ENCODE measurements at regions not wholly inside any gene's neighbourhood (a gene's known extent, or its start where the extent isn't known, plus 50 kb on each side); places are given as distances from the start of the nearest gene placed in this dataset.

GRCh38 chr15:96542130-96542770 lies 211.8 kb downstream of the NR2F2 start:
- H3K4me1 ChIP-seq (ENCODE audit: control insufficient read depth, insufficient read depth, low read length) = no peaks in the 10 kb centered on the region
- POLR2A ChIA-PET (ENCODE audit: unreplicated experiment) = no interaction called here
- no peak overlapping the region for H2AK9ac ChIP-seq (replicated peaks; ENCODE audit: low read depth, low read length, poor library complexity)
- no peak overlapping the region for H2BK120ac ChIP-seq (ENCODE audit: low read depth, low read length)
- dilution Hi-C loops (cut with HindIII; ENCODE audit: low sequenced_read_pairs, unreplicated experiment) (no loop called here), intact Hi-C loops (cut with micrococcal nuclease) (loop anchor here (5.0 kb wide), 1 partner anchor 1980 kb away; no protein-coding TSS in a partner anchor), in situ Hi-C loops (cut with MboI; ENCODE audit: low sequenced_read_pairs) (no loop called here)
- H3K14ac ChIP-seq (replicated peaks; ENCODE audit: low read depth, low read length) = no peak overlapping the region
- H3K27ac ChIP-seq (ENCODE audit: insufficient read depth, low read length) = no peak overlapping the region
- CTCF ChIA-PET = interaction anchor here (1.0 kb wide), 1 partner anchor 9 kb away, joined by 4 read pairs; no protein-coding TSS in a partner anchor
- H2BK20ac ChIP-seq (ENCODE audit: low read depth, low read length) = no peak overlapping the region
- H4K20me1 ChIP-seq (ENCODE audit: insufficient read depth, low read length) = no peaks in the 10 kb centered on the region
- no peaks in the 10 kb centered on the region for H3K27me3 ChIP-seq (ENCODE audit: control insufficient read depth, insufficient read depth, low read length)
- no peak overlapping the region for H3K9ac ChIP-seq (ENCODE audit: low read depth, low read length)
- H2AK5ac ChIP-seq (ENCODE audit: low read depth, low read length) = no peak overlapping the region
- H4K8ac ChIP-seq (ENCODE audit: low read depth in 2 of 2, low read length in 2 of 2) = no peak overlapping the region
- BruUV-seq (replicated peaks) = no TSS peak
- no peak overlapping the region for H4K5ac ChIP-seq (ENCODE audit: low read depth, low read length)
- no peak overlapping the region for H3K18ac ChIP-seq (ENCODE audit: low read depth, low read length)
- no peak overlapping the region for H3K4me3 ChIP-seq (ENCODE audit: insufficient read depth, low read depth, low read length)
- no peak overlapping the region for H2BK5ac ChIP-seq (ENCODE audit: low read depth, low read length, poor library complexity, severe bottlenecking)
- H2BK15ac ChIP-seq (ENCODE audit: low read depth, low read length) = no peak overlapping the region
- H3K9me1 ChIP-seq (ENCODE audit: insufficient read depth, low read length) = no peaks in the 10 kb centered on the region
- DNase-seq (no peak), ATAC-seq (ENCODE audit: low read depth) (no peak)
- no peak overlapping the region for H4K91ac ChIP-seq (ENCODE audit: insufficient read depth, low read depth, low read length)
- no peak overlapping the region for H3K4ac ChIP-seq (ENCODE audit: low read depth, low read length)
- H3K4me2 ChIP-seq (ENCODE audit: low read depth, low read length) = no peak overlapping the region
- H3K79me1 ChIP-seq (ENCODE audit: low read depth in 1 of 2, low read length in 2 of 2) = no peaks in the 10 kb centered on the region
- no peaks in the 10 kb centered on the region for H3K36me3 ChIP-seq (ENCODE audit: control insufficient read depth, insufficient read depth, low read length)
- H3K56ac ChIP-seq (ENCODE audit: extremely low read depth, insufficient read depth, low read length) = no peak overlapping the region
- no peak overlapping the region for H3K23ac ChIP-seq (ENCODE audit: low read depth, low read length)
- WGBS, 2 experiments (ENCODE audit: extremely low coverage in 2 of 2, insufficient read length in 1 of 2) = no CpG with 5 or more reads among the region's 4 CpGs
- no peak overlapping the region for H2AFZ ChIP-seq (replicated peaks; ENCODE audit: low read length, poor library complexity)
- TF ChIP-seq RFX5 (IDR thresholded peaks at IDR 0.05; ENCODE audit: low read depth, low read length) (no peak), NFE2L2 (IDR thresholded peaks at IDR 0.05; ENCODE audit: low read depth, low read length) (no peak), RAD21 (IDR thresholded peaks at IDR 0.05; ENCODE audit: low read length) (no peak), FOS (IDR thresholded peaks at IDR 0.05; ENCODE audit: low read depth, low read length) (no peak), RCOR1 (IDR thresholded peaks at IDR 0.05; ENCODE audit: insufficient replicate concordance, low read length) (no peak), ELK1 (IDR thresholded peaks at IDR 0.05; ENCODE audit: borderline replicate concordance, low read depth, low read length) (no peak), CTCF (conservative IDR thresholded peaks at IDR 0.05; ENCODE audit: low read depth, low read length) (no peak), BHLHE40 (IDR thresholded peaks at IDR 0.05; ENCODE audit: low read depth, low read length) (no peak), USF2 (IDR thresholded peaks at IDR 0.05; ENCODE audit: low read depth, low read length) (no peak), MAFK (IDR thresholded peaks at IDR 0.05; ENCODE audit: low read depth, low read length) (no peak), MAZ (IDR thresholded peaks at IDR 0.05; ENCODE audit: borderline replicate concordance, low read depth, low read length) (no peak), CHD1 (IDR thresholded peaks at IDR 0.05; ENCODE audit: low read depth, low read length) (no peak), SMC3 (IDR thresholded peaks at IDR 0.05; ENCODE audit: low read depth, low read length) (no peak), CEBPB (IDR thresholded peaks at IDR 0.05; ENCODE audit: low read depth, low read length) (no peak), MXI1 (IDR thresholded peaks at IDR 0.05; ENCODE audit: borderline replicate concordance, low read depth, low read length) (no peak), POLR2A (IDR thresholded peaks at IDR 0.05; ENCODE audit: low read depth, low read length) (no peak)
- no peaks in the 10 kb centered on the region for H3K9me3 ChIP-seq (ENCODE audit: control insufficient read depth, insufficient read depth, low read length)

Measured in IMR-90 (cell line).